ENCODE measurements at regions not wholly inside any gene's neighbourhood (a gene's known extent, or its start where the extent isn't known, plus 50 kb on each side); places are given as distances from the start of the nearest gene placed in this dataset.

DNA sequence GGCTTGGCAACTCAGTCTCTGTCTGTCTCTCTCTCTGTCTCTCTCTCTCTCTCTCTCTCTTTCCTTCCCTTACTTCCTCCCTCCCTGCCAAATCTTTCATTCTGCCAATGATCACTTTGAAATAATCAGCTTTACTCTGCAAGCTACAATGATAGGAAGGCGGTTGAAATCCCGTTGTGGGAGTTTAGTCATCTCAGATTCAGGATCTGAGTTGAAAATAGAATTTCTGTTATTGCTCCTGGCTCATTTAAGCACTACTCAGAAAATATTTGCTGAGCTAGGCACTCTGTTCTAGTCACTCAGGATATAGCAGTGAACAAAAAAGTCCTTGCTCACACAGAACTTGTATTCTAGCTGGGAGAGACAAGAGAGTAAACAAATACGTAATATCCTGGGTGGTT is 56.3 kb upstream of the DCTD start:
- DNase-seq (no peak), ATAC-seq (no peak)
- 46 to 59% (median 51%) methylated on average over 3 of the region's 3 CpGs for WGBS, 4 donors
- H3K4me1 ChIP-seq, result peaks cover 0 to 7% (median 0%) of the 10 kb centered on the region in 12 donors
- intact Hi-C loops (cut with DNase I), result no loop called here
- no peak overlapping the region for H3K4me3 ChIP-seq
- H3K27ac ChIP-seq, result no peak overlapping the region
- no peaks in the 10 kb centered on the region for H3K36me3 ChIP-seq
- H3K9me3 ChIP-seq, result no peaks in the 10 kb centered on the region
- no peak for TF ChIP-seq POLR2A (IDR thresholded peaks at IDR 0.05)
- TF ChIP-seq, protein P1, sequence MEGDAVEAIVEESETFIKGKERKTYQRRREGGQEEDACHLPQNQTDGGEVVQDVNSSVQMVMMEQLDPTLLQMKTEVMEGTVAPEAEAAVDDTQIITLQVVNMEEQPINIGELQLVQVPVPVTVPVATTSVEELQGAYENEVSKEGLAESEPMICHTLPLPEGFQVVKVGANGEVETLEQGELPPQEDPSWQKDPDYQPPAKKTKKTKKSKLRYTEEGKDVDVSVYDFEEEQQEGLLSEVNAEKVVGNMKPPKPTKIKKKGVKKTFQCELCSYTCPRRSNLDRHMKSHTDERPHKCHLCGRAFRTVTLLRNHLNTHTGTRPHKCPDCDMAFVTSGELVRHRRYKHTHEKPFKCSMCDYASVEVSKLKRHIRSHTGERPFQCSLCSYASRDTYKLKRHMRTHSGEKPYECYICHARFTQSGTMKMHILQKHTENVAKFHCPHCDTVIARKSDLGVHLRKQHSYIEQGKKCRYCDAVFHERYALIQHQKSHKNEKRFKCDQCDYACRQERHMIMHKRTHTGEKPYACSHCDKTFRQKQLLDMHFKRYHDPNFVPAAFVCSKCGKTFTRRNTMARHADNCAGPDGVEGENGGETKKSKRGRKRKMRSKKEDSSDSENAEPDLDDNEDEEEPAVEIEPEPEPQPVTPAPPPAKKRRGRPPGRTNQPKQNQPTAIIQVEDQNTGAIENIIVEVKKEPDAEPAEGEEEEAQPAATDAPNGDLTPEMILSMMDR (IDR thresholded peaks at IDR 0.05), result no peak
- H3K27me3 ChIP-seq, result peaks cover 0 to 7% (median 0%) of the 10 kb centered on the region in 9 donors

DNA sequence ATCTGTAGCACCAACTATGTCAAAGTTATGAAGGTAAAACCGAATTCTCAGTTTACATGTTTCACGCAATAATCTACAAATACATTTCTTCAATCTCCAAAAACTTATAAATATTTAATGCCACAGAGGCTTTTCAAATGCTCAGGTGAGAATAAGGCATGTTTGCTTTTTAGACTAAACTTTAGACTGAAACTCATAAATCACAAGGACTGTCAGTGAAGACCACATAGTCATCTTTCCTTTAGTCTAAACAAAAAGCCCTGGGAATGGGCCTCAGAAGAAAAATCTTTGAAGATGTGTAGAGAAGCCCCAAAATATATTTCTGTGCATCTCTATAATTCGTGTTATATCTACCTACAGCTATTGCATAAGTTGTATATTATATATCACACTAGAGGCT is 54.5 kb upstream of the DCTD start:
- TF ChIP-seq, protein P1 (IDR thresholded peaks at IDR 0.05), result no peak
- no peak for TF ChIP-seq POLR2A (IDR thresholded peaks at IDR 0.05)
- Histone ChIP-seq H3K36me3 (no peaks in the 10 kb centered on the region), H3K4me1 (peaks cover 0 to 7% (median 0%) of the 10 kb centered on the region in 12 donors), H3K9me3 (peaks cover 0 to 7% (median 0%) of the 10 kb centered on the region in 12 donors), H3K27me3 (peaks cover 0 to 7% (median 0%) of the 10 kb centered on the region in 9 donors), H3K27ac (no peak overlapping the region), H3K4me3 (no peak overlapping the region)
- no peak for ATAC-seq
- intact Hi-C loops (cut with DNase I), result no loop called here
- no peak for DNase-seq
- WGBS, 4 donors, result 88 to 93% (median 91%) methylated on average over 3 of the region's 3 CpGs

DNA sequence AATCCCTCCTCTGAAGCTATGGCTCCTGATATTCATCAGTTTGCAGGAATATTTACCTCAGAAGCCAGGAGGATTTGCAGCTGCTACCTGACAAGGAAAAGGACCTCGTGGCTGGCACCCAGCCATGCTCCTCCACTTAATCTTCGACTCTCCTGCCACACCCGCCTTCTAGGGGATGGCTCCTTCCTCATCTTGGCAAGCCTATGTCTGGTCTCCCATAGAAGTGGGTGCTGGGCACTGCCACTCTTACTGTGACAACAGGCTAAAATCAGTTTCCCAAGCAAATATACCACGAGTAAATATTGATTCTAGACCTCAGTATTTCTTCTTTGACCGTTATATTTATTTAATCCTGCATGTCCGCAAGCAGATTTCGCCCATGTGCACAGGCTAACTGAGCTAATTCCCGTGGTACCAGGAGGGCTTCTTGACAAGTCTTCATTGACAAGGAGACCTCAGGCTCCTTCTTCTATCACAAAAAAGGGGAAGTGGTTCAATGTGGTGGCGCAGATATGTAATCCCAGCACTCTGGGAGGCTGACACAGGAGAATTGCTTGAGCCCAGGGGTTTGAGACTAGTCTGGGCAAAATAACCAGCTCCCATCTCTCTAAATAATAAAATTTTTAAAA is 52.6 kb upstream of the DCTD start:
- no peak for DNase-seq

DNA sequence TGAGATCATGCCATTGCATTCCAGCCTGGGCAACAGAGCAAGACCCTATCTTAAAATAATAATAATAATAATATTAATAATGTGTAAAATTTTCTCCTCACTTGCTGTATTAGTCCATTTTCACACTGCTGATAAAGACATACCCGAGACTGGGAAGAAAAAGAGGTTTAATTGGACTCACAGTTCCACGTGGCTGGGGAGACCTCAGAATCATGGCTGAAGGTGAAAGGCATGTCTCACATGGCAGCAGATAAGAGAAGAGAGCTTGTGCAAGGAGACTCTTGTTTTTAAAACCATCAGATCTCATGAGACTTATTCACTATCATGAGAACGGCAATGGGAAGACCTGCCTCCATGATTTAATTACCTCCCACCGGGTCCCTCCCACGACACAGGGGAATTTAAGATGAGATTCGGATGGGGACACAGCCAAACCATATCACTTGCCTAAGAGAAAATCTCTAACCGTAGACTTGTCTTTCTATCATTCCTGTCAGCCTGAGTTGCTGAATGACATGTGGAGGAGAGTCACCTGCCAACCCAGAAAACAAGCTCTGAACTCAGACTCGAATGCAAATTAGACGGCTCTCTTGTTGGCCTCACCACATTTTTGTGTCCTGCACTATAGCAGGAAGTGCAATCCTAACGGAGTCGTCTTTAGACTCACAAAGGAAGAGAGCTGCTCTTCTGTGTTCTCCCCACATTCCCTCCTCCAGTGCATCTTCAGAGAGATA is 51.9 kb upstream of the DCTD start:
- no peak for ATAC-seq
- intact Hi-C loops (cut with DNase I), result no loop called here
- Histone ChIP-seq H3K27ac (no peak overlapping the region), H3K9me3 (peaks cover 0 to 7% (median 0%) of the 10 kb centered on the region in 12 donors), H3K36me3 (no peaks in the 10 kb centered on the region), H3K4me3 (no peak overlapping the region), H3K4me1 (no peaks in the 10 kb centered on the region), H3K27me3 (peaks cover 0 to 7% (median 0%) of the 10 kb centered on the region in 9 donors)
- no peak for TF ChIP-seq POLR2A (IDR thresholded peaks at IDR 0.05)
- TF ChIP-seq, protein P1 (IDR thresholded peaks at IDR 0.05), result no peak
- WGBS, 4 donors, result 52 to 61% (median 52%) methylated on average over 11 of the region's 11 CpGs
- no peak for DNase-seq

More for the DNA sequence above, 52.6 kb upstream of the DCTD start:
- Histone ChIP-seq H3K27ac (no peak overlapping the region), H3K27me3 (peaks cover 0 to 7% (median 0%) of the 10 kb centered on the region in 9 donors), H3K4me3 (no peak overlapping the region), H3K36me3 (no peaks in the 10 kb centered on the region), H3K4me1 (no peaks in the 10 kb centered on the region), H3K9me3 (peaks cover 0 to 7% (median 0%) of the 10 kb centered on the region in 12 donors)
- TF ChIP-seq, protein P1 (IDR thresholded peaks at IDR 0.05), result no peak
- no peak for TF ChIP-seq POLR2A (IDR thresholded peaks at IDR 0.05)
- 65 to 81% (median 70%) methylated on average over 9 of the region's 9 CpGs for WGBS, 4 donors
- intact Hi-C loops (cut with DNase I), result no loop called here
- ATAC-seq, result no peak
